MM.1S (cell line): ENCODE measurements at regions not wholly inside any gene's neighbourhood (a gene's known extent, or its start where the extent isn't known, plus 50 kb on each side); places are given as distances from the start of the nearest gene placed in this dataset.

Source experiments
- CTCF ChIP-seq: fragments of 300-600 bp; sonication (generic); IDR thresholded peaks from 2 replicates; pipeline ENCODE4 v1.5.1; 2016; ENCODE audit warnings: antibody characterized with exemption, low read length, mixed read lengths
- EZH2 ChIP-seq: fragments of 300-600 bp; sonication (generic); optimal IDR thresholded peaks from 2 replicates; pipeline ENCODE3; 2017; ENCODE audit warnings: low read depth, mild to moderate bottlenecking, antibody characterized with exemption, low read length, mixed read lengths

- TF ChIP-seq CTCF (no peak), EZH2 (no peak)
Observed at GRCh38 chr3:147921051-147921450, 511.9 kb downstream of the ZIC1 start.
